SK-N-SH (cell line): ENCODE measurements at regions not wholly inside any gene's neighbourhood (a gene's known extent, or its start where the extent isn't known, plus 50 kb on each side); places are given as distances from the start of the nearest gene placed in this dataset.

Source experiments
- FOSL2 ChIP-seq: IDR thresholded peaks from 2 replicates; pipeline ENCODE4 v1.4.0; 2012; ENCODE audit warnings: low read depth, mild to moderate bottlenecking, moderate library complexity, borderline replicate concordance
- TAF1 ChIP-seq: IDR thresholded peaks from 2 replicates; pipeline ENCODE4 v1.6.1; 2012; ENCODE audit warnings: low read depth, mild to moderate bottlenecking, low read length, moderate library complexity, borderline replicate concordance
- TF ChIP-seq, protein P1 (sequence below): fragments of 200-600 bp; sonication (generic); IDR thresholded peaks from 2 replicates; pipeline ENCODE4 v1.6.1; 2017; ENCODE audit warnings: antibody characterized with exemption, mild to moderate bottlenecking, moderate library complexity

DNA sequence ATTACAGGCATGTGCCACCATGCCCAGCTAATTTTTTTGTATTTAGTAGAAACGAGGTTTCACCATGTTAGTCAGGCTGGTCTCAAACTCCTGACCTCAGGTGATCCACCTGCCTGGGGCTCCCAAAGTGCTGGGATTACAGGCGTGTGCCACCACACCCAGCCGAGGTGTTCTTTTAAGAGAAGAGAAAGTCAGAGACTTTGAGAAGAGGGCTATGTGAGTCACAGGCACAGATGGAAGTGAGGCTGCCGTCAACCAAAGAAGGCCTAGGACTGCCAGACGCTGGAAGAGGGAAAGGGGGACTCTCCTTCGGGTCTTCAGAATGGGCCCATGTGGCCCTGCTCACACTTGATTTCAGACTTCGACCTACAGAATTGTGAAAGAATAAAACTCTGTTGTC, 67.2 kb upstream of the SH3BP4 start:
- TF ChIP-seq, protein P1, sequence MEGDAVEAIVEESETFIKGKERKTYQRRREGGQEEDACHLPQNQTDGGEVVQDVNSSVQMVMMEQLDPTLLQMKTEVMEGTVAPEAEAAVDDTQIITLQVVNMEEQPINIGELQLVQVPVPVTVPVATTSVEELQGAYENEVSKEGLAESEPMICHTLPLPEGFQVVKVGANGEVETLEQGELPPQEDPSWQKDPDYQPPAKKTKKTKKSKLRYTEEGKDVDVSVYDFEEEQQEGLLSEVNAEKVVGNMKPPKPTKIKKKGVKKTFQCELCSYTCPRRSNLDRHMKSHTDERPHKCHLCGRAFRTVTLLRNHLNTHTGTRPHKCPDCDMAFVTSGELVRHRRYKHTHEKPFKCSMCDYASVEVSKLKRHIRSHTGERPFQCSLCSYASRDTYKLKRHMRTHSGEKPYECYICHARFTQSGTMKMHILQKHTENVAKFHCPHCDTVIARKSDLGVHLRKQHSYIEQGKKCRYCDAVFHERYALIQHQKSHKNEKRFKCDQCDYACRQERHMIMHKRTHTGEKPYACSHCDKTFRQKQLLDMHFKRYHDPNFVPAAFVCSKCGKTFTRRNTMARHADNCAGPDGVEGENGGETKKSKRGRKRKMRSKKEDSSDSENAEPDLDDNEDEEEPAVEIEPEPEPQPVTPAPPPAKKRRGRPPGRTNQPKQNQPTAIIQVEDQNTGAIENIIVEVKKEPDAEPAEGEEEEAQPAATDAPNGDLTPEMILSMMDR: no peak
- TF ChIP-seq FOSL2 (no peak), TAF1 (no peak)
